ENCODE measurements at regions not wholly inside any gene's neighbourhood (a gene's known extent, or its start where the extent isn't known, plus 50 kb on each side); places are given as distances from the start of the nearest gene placed in this dataset.

- no peak for TF ChIP-seq CTCF (IDR thresholded peaks at IDR 0.05; ENCODE audit: borderline replicate concordance, control extremely low read depth, extremely low read depth, insufficient read depth, missing control alignments)
- in situ Hi-C loops (cut with MboI; ENCODE audit: low sequenced_read_pairs, unreplicated experiment), result no loop called here
- DNase-seq (ENCODE audit: low spot score), result no peak
These were observed 84.5 kb upstream of the SETMAR start for GRCh38 chr3:4218456-4219226.

- TF ChIP-seq CTCF (IDR thresholded peaks at IDR 0.05; ENCODE audit: borderline replicate concordance, control extremely low read depth, extremely low read depth, insufficient read depth, missing control alignments), result no peak
- in situ Hi-C loops (cut with MboI; ENCODE audit: low sequenced_read_pairs, unreplicated experiment), result no loop called here
- DNase-seq (ENCODE audit: low spot score), result no peak
These were observed 84.0 kb upstream of the SETMAR start for GRCh38 chr3:4219227-4219568.

- DNase-seq (ENCODE audit: low spot score), result no peak
- TF ChIP-seq CTCF (IDR thresholded peaks at IDR 0.05; ENCODE audit: borderline replicate concordance, control extremely low read depth, extremely low read depth, insufficient read depth, missing control alignments), result no peak
- in situ Hi-C loops (cut with MboI; ENCODE audit: low sequenced_read_pairs, unreplicated experiment), result no loop called here
These were observed 83.1 kb upstream of the SETMAR start for GRCh38 chr3:4220065-4220464.

GRCh38 chr3:4222574-4223175 is 80.5 kb upstream of the SETMAR start:
- no peak for TF ChIP-seq CTCF (IDR thresholded peaks at IDR 0.05; ENCODE audit: borderline replicate concordance, control extremely low read depth, extremely low read depth, insufficient read depth, missing control alignments)
- in situ Hi-C loops (cut with MboI; ENCODE audit: low sequenced_read_pairs, unreplicated experiment), result no loop called here
- DNase-seq (ENCODE audit: low spot score), result no peak

- no peak for TF ChIP-seq CTCF (IDR thresholded peaks at IDR 0.05; ENCODE audit: borderline replicate concordance, control extremely low read depth, extremely low read depth, insufficient read depth, missing control alignments)
- in situ Hi-C loops (cut with MboI; ENCODE audit: low sequenced_read_pairs, unreplicated experiment), result no loop called here
These were observed 79.4 kb upstream of the SETMAR start for GRCh38 chr3:4223777-4224176.

GRCh38 chr3:4224331-4224730 is 78.8 kb upstream of the SETMAR start:
- no peak for TF ChIP-seq CTCF (IDR thresholded peaks at IDR 0.05; ENCODE audit: borderline replicate concordance, control extremely low read depth, extremely low read depth, insufficient read depth, missing control alignments)
- in situ Hi-C loops (cut with MboI; ENCODE audit: low sequenced_read_pairs, unreplicated experiment), result no loop called here
- DNase-seq (ENCODE audit: low spot score), result no peak

More at GRCh38 chr3:4223777-4224176, 79.4 kb upstream of the SETMAR start:
- no peak for DNase-seq (ENCODE audit: low spot score)
